ENCODE measurements at regions not wholly inside any gene's neighbourhood (a gene's known extent, or its start where the extent isn't known, plus 50 kb on each side); places are given as distances from the start of the nearest gene placed in this dataset.

DNA sequence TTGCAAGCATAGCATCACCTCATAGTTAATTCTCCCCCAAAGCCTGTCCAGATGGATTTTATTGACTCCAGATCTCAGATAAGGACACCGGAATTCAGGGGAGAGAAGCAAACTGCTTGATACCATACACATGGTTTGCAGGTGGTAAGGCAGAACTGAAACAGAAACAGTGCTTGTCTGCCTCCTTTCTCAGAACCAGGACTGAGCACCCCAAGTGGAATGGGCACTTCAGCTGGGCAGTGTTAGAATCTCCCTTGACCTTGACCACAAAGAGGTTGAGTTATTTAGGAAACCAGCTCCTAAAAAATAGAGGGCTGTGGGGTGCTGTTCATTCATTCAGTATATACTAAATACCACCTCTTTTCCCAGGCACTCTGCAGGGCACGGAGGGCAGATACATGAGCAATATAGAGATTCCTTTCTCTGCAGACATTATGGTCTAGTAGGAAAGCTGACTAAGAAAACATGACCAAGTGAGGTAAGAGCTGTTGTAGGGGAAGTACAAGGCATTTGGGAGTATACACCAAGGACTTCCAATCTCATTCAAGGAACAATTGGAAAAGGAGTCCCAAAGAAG is 185.2 kb downstream of the C1orf94 start:
- Histone ChIP-seq H3K23ac (ENCODE audit: insufficient read length, low read depth, low read length) (no peak overlapping the region), H2BK120ac (ENCODE audit: low read depth, low read length, poor library complexity, severe bottlenecking) (no peak overlapping the region), H3K79me2 (ENCODE audit: insufficient read depth, low read length) (no peaks in the 10 kb centered on the region), H3K4me2 (ENCODE audit: insufficient read depth, insufficient read length, low read length) (no peak overlapping the region), H2AFZ (ENCODE audit: low read length) (no peak overlapping the region), H4K91ac (ENCODE audit: insufficient read length, low read depth, low read length) (no peak overlapping the region), H4K20me1 (ENCODE audit: control insufficient read depth, insufficient read depth, insufficient read length) (no peaks in the 10 kb centered on the region), H3K23me2 (ENCODE audit: insufficient read length, low read depth, low read length, poor library complexity, severe bottlenecking) (no peaks in the 10 kb centered on the region), H2AK5ac (ENCODE audit: insufficient read length, low read length) (no peak overlapping the region), H4K5ac (ENCODE audit: insufficient read length, low read depth, low read length) (no peak overlapping the region), H3K4me1 (ENCODE audit: insufficient read depth, low read length) (no peaks in the 10 kb centered on the region), H3K56ac (ENCODE audit: insufficient read length, low read depth, low read length) (no peak overlapping the region), H2BK20ac (ENCODE audit: low read depth, low read length, poor library complexity, severe bottlenecking) (no peak overlapping the region), H2BK5ac (ENCODE audit: insufficient read length, low read length) (no peak overlapping the region), H3K27ac (ENCODE audit: insufficient read length, low read depth, low read length) (no peak overlapping the region), H3K9ac (ENCODE audit: extremely low read depth, insufficient read length, low read length) (no peak overlapping the region), H2BK15ac (ENCODE audit: low read depth, low read length) (no peak overlapping the region), H3K18ac (ENCODE audit: insufficient read length, low read depth, low read length) (no peak overlapping the region), H2BK12ac (ENCODE audit: insufficient read length, low read depth, low read length) (no peak overlapping the region), H3T11ph (ENCODE audit: low read length) (no peak overlapping the region), H3K79me1 (ENCODE audit: insufficient read depth, low read depth, low read length, poor library complexity, severe bottlenecking) (no peaks in the 10 kb centered on the region), H3K14ac (ENCODE audit: insufficient read depth, low read length) (no peak overlapping the region), H3K4ac (ENCODE audit: low read depth, low read length) (no peak overlapping the region), H3K27me3 (ENCODE audit: insufficient read depth, low read length) (no peaks in the 10 kb centered on the region), H3K9me3 (ENCODE audit: control insufficient read depth, low read depth, low read length) (no peaks in the 10 kb centered on the region), H4K8ac (replicated peaks; ENCODE audit: insufficient read length, low read depth, low read length) (no peak overlapping the region)
- Mint-ChIP-seq H3K36me3 (ENCODE audit: insufficient read depth in 1 of 3, low read depth in 3 of 3) (no peaks in the 10 kb centered on the region; a peak in 1 of 7 replicates), H3K27me3 (ENCODE audit: low read depth) (peaks cover 20% of the 10 kb centered on the region), H3K4me1 (no peaks in the 10 kb centered on the region), H3K4me3 (no peak overlapping the region), H3K9me3 (peaks cover 0 to 3% of the 10 kb centered on the region in 2 experiments; a peak in 1 of 5 replicates), H3K27ac (no peak overlapping the region)
- TF ChIP-seq, protein P1, sequence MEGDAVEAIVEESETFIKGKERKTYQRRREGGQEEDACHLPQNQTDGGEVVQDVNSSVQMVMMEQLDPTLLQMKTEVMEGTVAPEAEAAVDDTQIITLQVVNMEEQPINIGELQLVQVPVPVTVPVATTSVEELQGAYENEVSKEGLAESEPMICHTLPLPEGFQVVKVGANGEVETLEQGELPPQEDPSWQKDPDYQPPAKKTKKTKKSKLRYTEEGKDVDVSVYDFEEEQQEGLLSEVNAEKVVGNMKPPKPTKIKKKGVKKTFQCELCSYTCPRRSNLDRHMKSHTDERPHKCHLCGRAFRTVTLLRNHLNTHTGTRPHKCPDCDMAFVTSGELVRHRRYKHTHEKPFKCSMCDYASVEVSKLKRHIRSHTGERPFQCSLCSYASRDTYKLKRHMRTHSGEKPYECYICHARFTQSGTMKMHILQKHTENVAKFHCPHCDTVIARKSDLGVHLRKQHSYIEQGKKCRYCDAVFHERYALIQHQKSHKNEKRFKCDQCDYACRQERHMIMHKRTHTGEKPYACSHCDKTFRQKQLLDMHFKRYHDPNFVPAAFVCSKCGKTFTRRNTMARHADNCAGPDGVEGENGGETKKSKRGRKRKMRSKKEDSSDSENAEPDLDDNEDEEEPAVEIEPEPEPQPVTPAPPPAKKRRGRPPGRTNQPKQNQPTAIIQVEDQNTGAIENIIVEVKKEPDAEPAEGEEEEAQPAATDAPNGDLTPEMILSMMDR (conservative IDR thresholded peaks at IDR 0.05), result no peak
- WGBS (ENCODE audit: extremely low coverage, insufficient read length, low lambda C conversion rate), result no CpG with 5 or more reads among the region's 2 CpGs
- DNase-seq, result peak; percentile 1

Data from H9 (cell line).